SJCRH30 (cell line): ENCODE measurements at regions not wholly inside any gene's neighbourhood (a gene's known extent, or its start where the extent isn't known, plus 50 kb on each side); places are given as distances from the start of the nearest gene placed in this dataset.
"Not testable (repeated sequence)": the region's sequence is repeated elsewhere in the genome, so short reads cannot be mapped to it uniquely, and the experiment has no call there.

Source experiments
- DNase-seq, 2 experiments: peaks; one replicate each; pipeline ENCODE4 v3.0.0-alpha.2; 2015 to 2020
- H3K27ac ChIP-seq: fragments of 250-450 bp; sonication (Bioruptor Pico); 2 replicates; pipeline ENCODE4 v1.5.1; 2020; ENCODE audit warnings: mild to moderate bottlenecking, moderate library complexity
- H3K27me3 ChIP-seq: fragments of 250-450 bp; sonication (Bioruptor Pico); 2 replicates; pipeline ENCODE4 v1.5.1; 2020; ENCODE audit warnings: mild to moderate bottlenecking, moderate library complexity
- H3K36me3 ChIP-seq: fragments of 250-450 bp; sonication (Bioruptor Pico); 2 replicates; pipeline ENCODE4 v1.5.1; 2020; ENCODE audit warnings: mild to moderate bottlenecking, moderate library complexity
- H3K4me1 ChIP-seq: fragments of 250-450 bp; sonication (Bioruptor Pico); 2 replicates; pipeline ENCODE4 v1.5.1; 2020; ENCODE audit warnings: mild to moderate bottlenecking, moderate library complexity
- H3K4me3 ChIP-seq: fragments of 250-450 bp; sonication (Bioruptor Pico); 2 replicates; pipeline ENCODE4 v1.5.1; 2020; ENCODE audit warnings: mild to moderate bottlenecking, moderate library complexity
- H3K9me3 ChIP-seq: fragments of 250-450 bp; sonication (Bioruptor Pico); replicated peaks from 2 replicates; pipeline ENCODE4 v1.5.1; 2020; ENCODE audit warnings: mild to moderate bottlenecking, moderate library complexity

- H3K27me3 ChIP-seq, result no peaks in the 10 kb centered on the region
- DNase-seq, result no peak
Observed at GRCh38 chr12:38507839-38508238, 191.3 kb downstream of the ALG10B start.

DNA sequence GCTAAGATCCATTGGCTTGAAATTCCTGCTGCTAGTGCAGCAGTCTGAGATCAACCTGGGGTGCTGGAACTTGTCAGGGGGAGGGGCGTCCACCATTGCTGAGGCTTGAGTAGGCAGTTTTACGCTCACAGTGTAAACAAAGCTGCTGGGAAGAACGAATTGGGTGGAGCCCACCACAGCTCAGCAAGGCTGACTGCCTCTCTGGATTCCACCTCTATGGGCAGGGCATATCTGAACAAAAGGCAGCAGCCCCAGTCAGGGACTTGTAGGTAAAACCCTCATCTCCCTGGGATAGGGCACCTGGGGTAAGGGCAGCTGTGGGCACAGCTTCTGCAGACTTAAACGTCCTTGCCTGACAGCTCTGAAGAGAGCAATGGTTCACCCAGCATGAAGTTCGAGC, 191.7 kb downstream of the ALG10B start:
- Histone ChIP-seq H3K27ac (no peak overlapping the region), H3K4me1 (no peaks in the 10 kb centered on the region), H3K4me3 (no peak overlapping the region), H3K36me3 (no peaks in the 10 kb centered on the region), H3K27me3 (no peaks in the 10 kb centered on the region), H3K9me3 (no peaks in the 10 kb centered on the region)
- no peak for DNase-seq

More at GRCh38 chr12:38507839-38508238, 191.3 kb downstream of the ALG10B start:
- Histone ChIP-seq H3K4me3 (no peak overlapping the region), H3K4me1 (no peaks in the 10 kb centered on the region), H3K27ac (no peak overlapping the region), H3K9me3 (no peaks in the 10 kb centered on the region), H3K36me3 (no peaks in the 10 kb centered on the region)

- no peaks in the 10 kb centered on the region for H3K9me3 ChIP-seq
- H3K27me3 ChIP-seq, result no peaks in the 10 kb centered on the region
- H3K4me1 ChIP-seq, result no peaks in the 10 kb centered on the region
- DNase-seq, result no peak
- H3K27ac ChIP-seq, result no peak overlapping the region
- no peaks in the 10 kb centered on the region for H3K36me3 ChIP-seq
- no peak overlapping the region for H3K4me3 ChIP-seq
Observed at GRCh38 chr12:38515912-38516311, 199.3 kb downstream of the ALG10B start.

DNA sequence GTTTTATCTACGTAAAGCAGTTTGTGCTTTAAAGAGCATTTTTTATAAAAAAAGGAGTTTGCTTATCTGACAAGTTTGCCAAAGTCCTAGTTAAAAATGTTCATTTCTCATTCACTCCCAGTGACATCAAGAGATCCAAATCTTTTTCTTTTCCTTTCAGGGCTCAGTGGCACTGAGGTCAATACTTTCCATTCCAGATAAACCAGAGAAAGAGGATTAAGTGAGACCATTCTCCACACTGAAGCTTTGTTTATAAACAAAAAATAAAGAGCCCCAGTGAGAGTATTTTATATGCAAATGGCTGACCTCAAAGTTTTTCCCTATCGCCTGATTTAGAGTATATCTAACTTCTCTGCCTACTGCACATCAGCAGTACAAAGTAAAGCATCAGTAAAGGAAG, 199.8 kb downstream of the ALG10B start:
- Histone ChIP-seq H3K4me3 (no peak overlapping the region), H3K9me3 (no peaks in the 10 kb centered on the region), H3K36me3 (no peaks in the 10 kb centered on the region), H3K4me1 (no peaks in the 10 kb centered on the region), H3K27me3 (no peaks in the 10 kb centered on the region), H3K27ac (no peak overlapping the region)
- no peak for DNase-seq

- H3K27ac ChIP-seq, result no peak overlapping the region
- H3K36me3 ChIP-seq, result no peaks in the 10 kb centered on the region
- no peaks in the 10 kb centered on the region for H3K4me1 ChIP-seq
- DNase-seq, result no peak
- no peaks in the 10 kb centered on the region for H3K9me3 ChIP-seq
- peaks cover 7% of the 10 kb centered on the region; the same call in 1 of the 2 replicates for H3K27me3 ChIP-seq
- no peak overlapping the region for H3K4me3 ChIP-seq
Observed at GRCh38 chr12:38523920-38524319, 207.3 kb downstream of the ALG10B start.

GRCh38 chr12:38527631-38528030, 211.1 kb downstream of the ALG10B start:
- H3K9me3 ChIP-seq, result no peaks in the 10 kb centered on the region
- H3K4me1 ChIP-seq, result no peaks in the 10 kb centered on the region
- H3K36me3 ChIP-seq, result no peaks in the 10 kb centered on the region
- H3K27ac ChIP-seq, result no peak overlapping the region
- DNase-seq, result no peak
- H3K27me3 ChIP-seq, result peaks cover 7% of the 10 kb centered on the region; the same call in 1 of the 2 replicates
- H3K4me3 ChIP-seq, result no peak overlapping the region

DNA sequence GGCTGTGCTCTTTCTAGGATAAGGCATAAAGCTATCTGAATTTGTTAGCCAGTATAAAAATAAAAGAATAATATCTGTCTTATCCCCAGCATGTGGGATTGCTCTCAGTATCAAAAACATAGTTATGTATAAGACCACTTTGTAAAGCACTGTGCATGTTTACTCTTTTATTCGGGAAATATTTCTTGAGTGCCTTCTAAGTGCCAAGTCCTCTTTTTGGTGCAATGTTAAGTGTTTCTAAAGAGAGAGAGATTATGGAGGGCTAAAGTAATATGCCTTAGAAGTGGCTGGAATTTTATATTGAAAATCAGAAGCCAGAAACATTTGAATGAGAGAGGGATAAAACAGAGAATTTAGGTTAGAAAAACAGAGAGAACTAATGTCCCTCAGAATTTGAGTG, 212.0 kb downstream of the ALG10B start:
- Histone ChIP-seq H3K4me1 (no peaks in the 10 kb centered on the region), H3K36me3 (no peaks in the 10 kb centered on the region), H3K4me3 (no peak overlapping the region), H3K27me3 (peaks cover 4% of the 10 kb centered on the region; the same call in 1 of the 2 replicates), H3K9me3 (no peaks in the 10 kb centered on the region), H3K27ac (no peak overlapping the region)
- no peak for DNase-seq

DNA sequence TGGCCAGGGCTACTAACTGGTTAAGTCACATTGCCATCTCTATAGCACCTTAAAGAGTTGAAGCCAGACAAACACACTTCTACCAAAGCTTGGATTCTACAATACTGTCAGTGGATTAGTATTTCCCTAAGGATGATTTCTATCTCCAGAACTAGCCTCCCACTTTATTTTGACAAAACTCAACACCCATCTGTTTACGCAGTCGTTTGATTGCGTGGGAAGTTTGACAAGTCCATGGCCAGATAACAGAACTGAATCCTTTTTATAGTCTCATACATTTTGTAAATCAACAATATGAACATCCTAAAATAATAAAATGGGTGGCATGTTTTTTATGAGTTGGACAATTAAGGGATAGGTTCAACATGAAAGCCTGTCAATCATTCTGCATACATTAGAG, 212.7 kb downstream of the ALG10B start:
- not testable (repeated sequence) for H3K27me3 ChIP-seq, H3K9me3 ChIP-seq, H3K36me3 ChIP-seq, H3K27ac ChIP-seq, H3K4me1 ChIP-seq, H3K4me3 ChIP-seq, DNase-seq

GRCh38 chr12:38538319-38538718, 221.7 kb downstream of the ALG10B start:
- no peak for DNase-seq
- Histone ChIP-seq H3K36me3 (no peaks in the 10 kb centered on the region), H3K9me3 (no peaks in the 10 kb centered on the region), H3K27me3 (no peaks in the 10 kb centered on the region), H3K27ac (no peak overlapping the region), H3K4me3 (no peak overlapping the region), H3K4me1 (no peaks in the 10 kb centered on the region)

GRCh38 chr12:38540156-38540555, 223.6 kb downstream of the ALG10B start:
- H3K36me3 ChIP-seq, result no peaks in the 10 kb centered on the region
- H3K4me3 ChIP-seq, result no peak overlapping the region
- DNase-seq, result no peak
- no peaks in the 10 kb centered on the region for H3K4me1 ChIP-seq
- no peaks in the 10 kb centered on the region for H3K27me3 ChIP-seq
- no peak overlapping the region for H3K27ac ChIP-seq
- no peaks in the 10 kb centered on the region for H3K9me3 ChIP-seq

- no peak for DNase-seq
- Histone ChIP-seq H3K4me3 (no peak overlapping the region), H3K27me3 (no peaks in the 10 kb centered on the region), H3K36me3 (no peaks in the 10 kb centered on the region), H3K9me3 (no peaks in the 10 kb centered on the region), H3K27ac (no peak overlapping the region), H3K4me1 (no peaks in the 10 kb centered on the region)
Observed at GRCh38 chr12:38541849-38542248, 225.3 kb downstream of the ALG10B start.

- Histone ChIP-seq H3K27me3 (no peaks in the 10 kb centered on the region), H3K27ac (no peak overlapping the region), H3K4me3 (no peak overlapping the region), H3K9me3 (no peaks in the 10 kb centered on the region), H3K4me1 (no peaks in the 10 kb centered on the region), H3K36me3 (no peaks in the 10 kb centered on the region)
- DNase-seq, result no peak
Observed at GRCh38 chr12:38543151-38543550, 226.6 kb downstream of the ALG10B start.

DNA sequence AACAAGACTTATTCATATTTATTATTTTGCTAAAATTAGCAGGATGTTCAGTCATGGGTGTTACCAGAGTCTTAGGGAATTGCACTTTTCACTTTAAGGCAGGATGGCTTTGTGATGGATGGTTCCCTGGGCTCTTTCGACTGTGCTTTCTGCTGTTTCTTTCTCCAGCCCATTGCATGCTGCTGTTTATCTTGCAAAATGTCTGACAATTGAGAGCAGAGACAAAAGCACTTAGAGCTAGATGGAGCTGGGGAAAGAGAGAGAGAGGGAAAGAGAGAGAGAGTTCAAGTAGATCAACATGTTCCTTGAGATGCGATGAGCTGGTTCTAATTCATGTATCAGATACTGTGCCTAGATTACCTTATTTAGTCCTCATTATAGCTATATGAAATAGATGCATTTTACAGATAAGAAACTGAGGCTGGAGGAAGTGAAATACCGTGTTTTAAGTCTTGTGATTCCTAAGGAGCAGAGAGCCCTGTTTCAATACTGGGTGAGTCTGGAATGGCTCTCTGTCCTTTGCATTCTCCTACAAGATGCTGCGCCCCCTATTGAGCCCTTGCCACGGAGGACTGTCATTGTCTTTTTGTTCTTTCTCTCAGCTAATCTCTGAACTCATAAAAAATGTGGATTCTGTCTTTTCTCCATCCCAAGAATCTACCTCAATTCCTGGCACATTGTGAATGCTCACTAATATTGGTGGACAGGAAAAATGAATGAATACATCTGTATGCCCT, 227.9 kb downstream of the ALG10B start:
- no peak overlapping the region for H3K27ac ChIP-seq
- H3K9me3 ChIP-seq, result no peaks in the 10 kb centered on the region
- no peaks in the 10 kb centered on the region for H3K4me1 ChIP-seq
- no peak overlapping the region for H3K4me3 ChIP-seq
- H3K27me3 ChIP-seq, result no peaks in the 10 kb centered on the region
- no peaks in the 10 kb centered on the region for H3K36me3 ChIP-seq
- DNase-seq, result peak in 1 of 2 experiments; percentile 8

- Histone ChIP-seq H3K27ac (no peak overlapping the region), H3K27me3 (0 out of 2 replicates have a peak, but pooled peaks cover 3% of the 10 kb centered on the region), H3K4me3 (no peak overlapping the region), H3K36me3 (no peaks in the 10 kb centered on the region), H3K9me3 (no peaks in the 10 kb centered on the region), H3K4me1 (no peaks in the 10 kb centered on the region)
- no peak for DNase-seq
Observed at GRCh38 chr12:38547586-38547985, 231.0 kb downstream of the ALG10B start.

GRCh38 chr12:38555620-38556591, 239.3 kb downstream of the ALG10B start:
- Histone ChIP-seq H3K36me3 (no peaks in the 10 kb centered on the region), H3K27me3 (no peaks in the 10 kb centered on the region), H3K9me3 (no peaks in the 10 kb centered on the region), H3K4me3 (no peak overlapping the region), H3K27ac (no peak overlapping the region), H3K4me1 (no peaks in the 10 kb centered on the region)
- peak in 1 of 2 experiments; percentile 4 for DNase-seq
